Astrocyte (in vitro differentiated cells and primary cell): ENCODE measurements at regions not wholly inside any gene's neighbourhood (a gene's known extent, or its start where the extent isn't known, plus 50 kb on each side); places are given as distances from the start of the nearest gene placed in this dataset.

ENCODE experiments used
- DNase-seq: peaks from one replicate; pipeline ENCODE4 v3.0.0-alpha.2; 2010; ENCODE audit warnings: low read depth
- FAIRE-seq: peaks from 2 replicates; lab custom pipeline; 2011; peaks lifted over from hg19 to GRCh38; lab: Jason Lieb, UNC
- H2AFZ ChIP-seq: 2 replicates; pipeline ENCODE4 v1.6.0; 2012; ENCODE audit warnings: low read depth, low read length, inconsistent platforms
- H3K27ac ChIP-seq: 2 replicates; pipeline ENCODE4 v1.5.1; 2011; ENCODE audit warnings: low read depth, low read length, inconsistent platforms
- H3K27me3 ChIP-seq: 2 replicates; pipeline ENCODE4 v1.6.0; 2011; ENCODE audit warnings: low read length, inconsistent platforms; ENCODE audit not compliant: insufficient read depth
- H3K36me3 ChIP-seq: 2 replicates; pipeline ENCODE4 v1.5.1; 2011; ENCODE audit warnings: low read length, inconsistent platforms; ENCODE audit not compliant: insufficient read depth
- H3K4me1 ChIP-seq: 2 replicates; pipeline ENCODE4 v1.5.1; 2011; ENCODE audit warnings: low read length, inconsistent platforms; ENCODE audit not compliant: insufficient read depth
- H3K4me2 ChIP-seq: 2 replicates; pipeline ENCODE4 v1.6.0; 2012; ENCODE audit warnings: low read length, inconsistent platforms
- H3K4me3 ChIP-seq: 2 replicates; pipeline ENCODE4 v1.5.1; 2011; ENCODE audit warnings: low read depth, mild to moderate bottlenecking, low read length, inconsistent platforms; ENCODE audit not compliant: insufficient read depth
- H3K79me2 ChIP-seq: 2 replicates; pipeline ENCODE4 v1.6.0; 2012; ENCODE audit warnings: mild to moderate bottlenecking, low read length, inconsistent platforms; ENCODE audit not compliant: insufficient read depth
- H3K9ac ChIP-seq: 2 replicates; pipeline ENCODE4 v1.6.0; 2012; ENCODE audit warnings: mild to moderate bottlenecking, low read length, inconsistent platforms
- H3K9me3 ChIP-seq: 2 replicates; pipeline ENCODE4 v1.5.1; 2012; ENCODE audit warnings: low read depth, mild to moderate bottlenecking, low read length, inconsistent platforms; ENCODE audit not compliant: insufficient read depth
- H4K20me1 ChIP-seq: 2 replicates; pipeline ENCODE4 v1.6.0; 2012; ENCODE audit warnings: low read length, inconsistent platforms; ENCODE audit not compliant: insufficient read depth
- H3K27ac Mint-ChIP-seq: one replicate; pipeline ENCODE4 v1.8.0; 2021; ENCODE audit warnings: mild to moderate bottlenecking, mixed read lengths; ENCODE audit not compliant: unreplicated experiment
- H3K27me3 Mint-ChIP-seq: one replicate; pipeline ENCODE4 v1.8.0; 2021; ENCODE audit warnings: low read depth, mixed read lengths; ENCODE audit not compliant: unreplicated experiment
- H3K36me3 Mint-ChIP-seq: one replicate; pipeline ENCODE4 v1.8.0; 2021; ENCODE audit warnings: low read depth, mixed read lengths; ENCODE audit not compliant: unreplicated experiment
- H3K4me1 Mint-ChIP-seq: one replicate; pipeline ENCODE4 v1.8.0; 2021; ENCODE audit warnings: low read depth, mixed read lengths; ENCODE audit not compliant: unreplicated experiment
- H3K4me3 Mint-ChIP-seq: one replicate; pipeline ENCODE4 v1.8.0; 2021; ENCODE audit warnings: mild to moderate bottlenecking, moderate library complexity, mixed read lengths; ENCODE audit not compliant: unreplicated experiment
- H3K9me3 Mint-ChIP-seq: one replicate; pipeline ENCODE4 v1.8.0; 2021; ENCODE audit warnings: mild to moderate bottlenecking, mixed read lengths; ENCODE audit not compliant: unreplicated experiment
- CTCF ChIP-seq: IDR thresholded peaks from 2 replicates; pipeline ENCODE4 v1.5.1; 2011; ENCODE audit warnings: low read depth, mild to moderate bottlenecking, inconsistent platforms, low read length, moderate library complexity; ENCODE audit not compliant: insufficient read depth
- EZH2 ChIP-seq: IDR thresholded peaks from 2 replicates; pipeline ENCODE4 v1.6.1; 2012; ENCODE audit warnings: mild to moderate bottlenecking, low read length, inconsistent platforms; ENCODE audit not compliant: insufficient read depth

GRCh38 chr18:73897517-73897916 is 250.1 kb downstream of the FBXO15 start:
- Mint-ChIP-seq H3K27ac (no peak overlapping the region), H3K4me3 (no peak overlapping the region), H3K36me3 (no peaks in the 10 kb centered on the region), H3K27me3 (peaks cover 6% of the 10 kb centered on the region), H3K4me1 (peaks cover 16% of the 10 kb centered on the region), H3K9me3 (peaks cover 3% of the 10 kb centered on the region)
- H3K9ac ChIP-seq: no peak overlapping the region
- no peak overlapping the region for H3K4me2 ChIP-seq
- no peaks in the 10 kb centered on the region for H3K9me3 ChIP-seq
- TF ChIP-seq CTCF: no peak
- no peak for TF ChIP-seq EZH2
- no peaks in the 10 kb centered on the region for H4K20me1 ChIP-seq
- DNase-seq (no peak), FAIRE-seq (no peak)
- H2AFZ ChIP-seq: no peak overlapping the region
- no peaks in the 10 kb centered on the region for H3K79me2 ChIP-seq
- H3K4me1 ChIP-seq: no peaks in the 10 kb centered on the region
- no peaks in the 10 kb centered on the region for H3K27me3 ChIP-seq
- no peak overlapping the region for H3K4me3 ChIP-seq
- no peak overlapping the region for H3K27ac ChIP-seq
- H3K36me3 ChIP-seq: no peaks in the 10 kb centered on the region

- no peak overlapping the region for H3K27ac ChIP-seq
- H3K4me3 ChIP-seq: no peak overlapping the region
- H4K20me1 ChIP-seq: no peaks in the 10 kb centered on the region
- peaks cover 3% of the 10 kb centered on the region for H3K9me3 Mint-ChIP-seq
- H3K9me3 ChIP-seq: no peaks in the 10 kb centered on the region
- peaks cover 20% of the 10 kb centered on the region for H3K4me1 Mint-ChIP-seq
- no peak overlapping the region for H2AFZ ChIP-seq
- FAIRE-seq (no peak), DNase-seq (no peak)
- H3K9ac ChIP-seq: no peak overlapping the region
- H3K4me2 ChIP-seq: no peak overlapping the region
- H3K27me3 Mint-ChIP-seq: peaks cover 6% of the 10 kb centered on the region
- H3K36me3 Mint-ChIP-seq: no peaks in the 10 kb centered on the region
- H3K36me3 ChIP-seq: no peaks in the 10 kb centered on the region
- no peaks in the 10 kb centered on the region for H3K27me3 ChIP-seq
- H3K79me2 ChIP-seq: no peaks in the 10 kb centered on the region
- H3K27ac Mint-ChIP-seq: no peak overlapping the region
- no peak for TF ChIP-seq CTCF
- no peak for TF ChIP-seq EZH2
- H3K4me3 Mint-ChIP-seq: no peak overlapping the region
- no peaks in the 10 kb centered on the region for H3K4me1 ChIP-seq
Measured at GRCh38 chr18:73896685-73897084, 250.9 kb downstream of the FBXO15 start.

GRCh38 chr18:73895701-73896100 is 251.9 kb downstream of the FBXO15 start:
- H3K36me3 ChIP-seq: no peaks in the 10 kb centered on the region
- no peaks in the 10 kb centered on the region for H4K20me1 ChIP-seq
- Mint-ChIP-seq H3K4me1 (peaks cover 20% of the 10 kb centered on the region), H3K27ac (peak overlapping the region; percentile 2), H3K27me3 (peaks cover 6% of the 10 kb centered on the region), H3K4me3 (no peak overlapping the region), H3K9me3 (peaks cover 3% of the 10 kb centered on the region), H3K36me3 (no peaks in the 10 kb centered on the region)
- no peak overlapping the region for H2AFZ ChIP-seq
- no peaks in the 10 kb centered on the region for H3K79me2 ChIP-seq
- no peaks in the 10 kb centered on the region for H3K9me3 ChIP-seq
- H3K4me3 ChIP-seq: no peak overlapping the region
- H3K27me3 ChIP-seq: no peaks in the 10 kb centered on the region
- no peak overlapping the region for H3K4me2 ChIP-seq
- H3K9ac ChIP-seq: no peak overlapping the region
- no peak for FAIRE-seq
- DNase-seq: no peak
- TF ChIP-seq EZH2 (no peak), CTCF (no peak)
- no peak overlapping the region for H3K27ac ChIP-seq
- H3K4me1 ChIP-seq: no peaks in the 10 kb centered on the region
